Suprapubic skin (tissue), 4 donors: ENCODE measurements at regions not wholly inside any gene's neighbourhood (a gene's known extent, or its start where the extent isn't known, plus 50 kb on each side); places are given as distances from the start of the nearest gene placed in this dataset.

Experiments
- CTCF ChIP-seq, 2 donors: fragments of 200-600 bp in 1 of 2; fragments of 450-650 bp in 1 of 2; sonication (generic) in 1 of 2; IDR thresholded peaks; one replicate each; pipeline ENCODE4 v1.5.1; 2016 to 2019; ENCODE audit warnings: antibody characterized with exemption in 2 of 2, mild to moderate bottlenecking in 1 of 2, moderate library complexity in 1 of 2
- EP300 ChIP-seq: sonication (generic); formaldehyde crosslinking; IDR thresholded peaks from one replicate; pipeline ENCODE4 v1.6.1; 2017; ENCODE audit warnings: antibody characterized with exemption
- POLR2A ChIP-seq, 2 donors: fragments of 450-650 bp; IDR thresholded peaks; one replicate each; pipeline ENCODE4 v1.6.1; 2017; ENCODE audit warnings: antibody characterized with exemption in 2 of 2, mild to moderate bottlenecking in 2 of 2, moderate library complexity in 2 of 2
- POLR2AphosphoS5 ChIP-seq, 3 donors: sonication (generic); formaldehyde crosslinking; IDR thresholded peaks; one replicate each; pipeline ENCODE4 v1.6.1; 2017; ENCODE audit warnings: antibody characterized with exemption in 3 of 3

DNA sequence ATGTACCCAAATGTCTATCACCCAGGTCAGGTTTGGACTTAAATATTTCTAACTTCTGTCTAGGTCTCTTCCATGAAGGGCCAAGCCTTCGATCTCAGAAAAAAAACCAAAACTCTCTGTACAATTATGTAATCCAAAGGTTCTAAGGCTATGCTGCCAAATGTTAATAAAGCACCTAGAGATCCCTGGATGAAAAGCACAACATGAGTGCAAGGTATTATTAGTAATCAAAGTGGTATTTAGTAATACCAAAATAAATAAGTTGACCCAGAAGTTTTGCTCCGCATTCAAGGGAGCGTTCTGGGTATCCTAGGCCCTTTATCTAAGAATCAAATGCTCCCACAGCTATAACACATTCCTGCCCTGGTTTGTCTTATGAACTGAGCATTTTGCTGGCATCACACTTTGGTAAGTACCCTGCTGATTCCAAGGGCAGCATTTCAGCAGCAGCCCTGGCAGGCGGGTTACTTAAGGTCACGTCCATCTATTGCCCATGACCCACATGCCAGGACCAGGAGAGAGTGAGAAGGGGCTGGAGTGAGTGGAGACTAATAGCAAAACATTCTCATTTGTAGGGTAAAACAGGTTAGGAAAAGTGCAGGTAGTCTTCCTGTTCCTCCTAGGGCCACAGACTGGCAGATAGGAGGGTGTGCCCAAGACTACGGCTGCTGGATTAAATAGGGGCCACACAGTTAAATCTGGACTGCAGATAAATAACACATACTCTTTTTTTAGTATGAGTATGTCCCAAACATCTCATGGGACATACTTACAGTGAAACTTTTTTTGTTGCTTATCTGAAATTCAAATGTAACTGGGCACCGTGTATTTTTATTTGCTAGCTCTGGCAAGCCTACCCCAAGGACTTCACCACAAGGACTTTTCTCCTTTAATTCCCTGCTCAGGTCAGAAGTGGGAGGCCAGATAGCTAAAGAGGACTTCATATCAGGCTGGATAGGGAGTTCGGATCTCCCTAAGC is 76.0 kb upstream of the SNRK start:
- TF ChIP-seq CTCF (IDR thresholded peaks at IDR 0.05) (no peak), POLR2A (IDR thresholded peaks at IDR 0.05) (no peak), POLR2AphosphoS5 (IDR thresholded peaks at IDR 0.05) (no peak), EP300 (no peak)
